K562 (cell line): ENCODE measurements at regions not wholly inside any gene's neighbourhood (a gene's known extent, or its start where the extent isn't known, plus 50 kb on each side); places are given as distances from the start of the nearest gene placed in this dataset.

Experiments
- ATAC-seq: fragments of 200-7000 bp; cut with Tn5 transposase; 3 replicates; pipeline ENCODE4 v1.9.1; 2020; ENCODE audit warnings: moderate library complexity
- BruUV-seq: library from RNA; stranded (reverse); fragments of 400-500 nt; replicated peaks from 2 replicates; lab custom pipeline; 2021; lab: Mats Ljungman, UMichigan
- CTCF ChIA-PET: fragments of 300-600 bp; formaldehyde crosslinking; extraction: SDS; loops from one replicate; lab custom pipeline; 2021; ENCODE audit warnings: low intra/inter-chr PET ratio; lab: Yijun Ruan, JAX
- POLR2A ChIA-PET: fragments of 300-600, 350-650 bp; sonication (Branson Sonifier 250); formaldehyde crosslinking; extraction: SDS; loops from one replicate; lab custom pipeline; 2021; ENCODE audit warnings: antibody characterized with exemption, inconsistent platforms; lab: Yijun Ruan, JAX
- DNase-seq, 4 experiments: peaks; one replicate each; pipeline versions ENCODE4 v3.0.0 to v3.0.0-alpha.2; 2011 to 2018; ENCODE audit warnings: low spot score in 3 of 4, mixed read lengths in 3 of 4; ENCODE audit errors: extremely low read depth in 1 of 4
- FAIRE-seq: peaks from 2 replicates; lab custom pipeline; 2011; peaks lifted over from hg19 to GRCh38; lab: Jason Lieb, UNC
- H2AFZ ChIP-seq: 2 replicates; pipeline ENCODE4 v1.6.0; 2011; ENCODE audit warnings: low read depth, low read length, control low read depth, inconsistent platforms
- H3K27ac ChIP-seq: fragments of 200-600 bp; 3 replicates; pipeline ENCODE4 v1.8.0; 2011; ENCODE audit warnings: low read depth, mild to moderate bottlenecking, control low read depth, inconsistent platforms, low read length, moderate library complexity, mixed read lengths; ENCODE audit errors: extremely low read depth
- H3K27me3 ChIP-seq, 2 experiments: fragments of 300-600 bp in 1 of 2; 2 replicates in 1 of 2; 3 replicates in 1 of 2; pipeline versions ENCODE4 v1.6.0 to v1.8.0; 2011; ENCODE audit warnings: inconsistent platforms in 2 of 2, low read length in 2 of 2, mild to moderate bottlenecking in 1 of 2, mixed read lengths in 1 of 2, moderate library complexity in 1 of 2; ENCODE audit not compliant: control insufficient read depth in 2 of 2, insufficient read depth in 2 of 2
- H3K36me3 ChIP-seq: fragments of 300-600 bp; 3 replicates; pipeline ENCODE4 v1.8.0; 2011; ENCODE audit warnings: mild to moderate bottlenecking, low read length, inconsistent platforms; ENCODE audit not compliant: control insufficient read depth, insufficient read depth
- H3K4me1 ChIP-seq, 2 experiments: fragments of 200-600 bp in 1 of 2; replicated peaks in 1 of 2; 2 replicates in 1 of 2; 3 replicates in 1 of 2; pipeline versions ENCODE4 v1.5.1 to v1.8.0; 2011; ENCODE audit warnings: inconsistent platforms in 2 of 2, low read length in 2 of 2, mild to moderate bottlenecking in 1 of 2, mixed read lengths in 1 of 2, moderate library complexity in 1 of 2; ENCODE audit not compliant: control insufficient read depth in 2 of 2, insufficient read depth in 2 of 2
- H3K4me2 ChIP-seq: 2 replicates; pipeline ENCODE4 v1.6.1; 2011; ENCODE audit warnings: low read length, control low read depth, inconsistent platforms, mixed read lengths; ENCODE audit not compliant: insufficient read depth
- H3K4me3 ChIP-seq: fragments of 200-600 bp; sonication (generic), shearing (Covaris generic); 2 replicates; pipeline ENCODE4 v1.5.1; 2016; ENCODE audit warnings: control low read depth, inconsistent platforms
- H3K79me2 ChIP-seq: fragments of 200-600 bp; 3 replicates; pipeline ENCODE4 v1.8.0; 2011; ENCODE audit warnings: low read length, inconsistent platforms; ENCODE audit not compliant: control insufficient read depth, insufficient read depth
- H3K9ac ChIP-seq, 2 experiments: 2 replicates each; pipeline versions ENCODE4 v1.6.0 to v1.6.1; 2011; ENCODE audit warnings: low read depth in 2 of 2, low read length in 2 of 2, control low read depth in 1 of 2, inconsistent platforms in 1 of 2, mild to moderate bottlenecking in 1 of 2, mixed read lengths in 1 of 2; ENCODE audit not compliant: insufficient read depth in 1 of 2
- H3K9me1 ChIP-seq: one replicate; pipeline ENCODE4 v1.6.0; 2011; ENCODE audit warnings: inconsistent platforms, mild to moderate bottlenecking, low read length, moderate library complexity; ENCODE audit not compliant: control insufficient read depth, insufficient read depth
- H3K9me3 ChIP-seq: replicated peaks from 2 replicates; pipeline ENCODE4 v1.5.1; 2011; ENCODE audit warnings: low read depth, low read length, inconsistent platforms; ENCODE audit not compliant: control insufficient read depth, insufficient read depth
- H4K20me1 ChIP-seq: replicated peaks from 2 replicates; pipeline ENCODE4 v1.6.1; 2011; ENCODE audit warnings: low read length, inconsistent platforms, mixed read lengths; ENCODE audit not compliant: control insufficient read depth, insufficient read depth
- FOXM1 ChIP-seq, 2 experiments: fragments of 450-650 bp in 1 of 2; sonication (generic) in 1 of 2; formaldehyde crosslinking in 1 of 2; IDR thresholded peaks; 2 replicates each; pipeline versions ENCODE4 v1.6.1 to v1.9.0; 2017 to 2022; ENCODE audit warnings: low read depth in 2 of 2, mild to moderate bottlenecking in 2 of 2, missing genetic modification reagents in 1 of 2, moderate library complexity in 1 of 2
- HMG20B ChIP-seq: fragments of 250-450 bp; sonication (Bioruptor Pico); IDR thresholded peaks from 2 replicates; pipeline ENCODE4 v1.5.0; 2021; ENCODE audit warnings: mild to moderate bottlenecking
- NCOR1 ChIP-seq: fragments of 450-650 bp; IDR thresholded peaks from 2 replicates; pipeline ENCODE4 v1.6.1; 2016; ENCODE audit warnings: mild to moderate bottlenecking, moderate library complexity
- NFIC ChIP-seq: fragments of 450-650 bp; IDR thresholded peaks from 2 replicates; pipeline ENCODE4 v1.6.1; 2017; ENCODE audit warnings: mild to moderate bottlenecking, inconsistent platforms
- NR2C1 ChIP-seq, 2 experiments: fragments of 450-650 bp; IDR thresholded peaks; 2 replicates each; pipeline ENCODE4 v1.6.1; 2017; ENCODE audit warnings: mild to moderate bottlenecking in 2 of 2, antibody characterized with exemption in 1 of 2, inconsistent platforms in 1 of 2, missing compliant biosample characterization in 1 of 2, missing genetic modification characterization in 1 of 2
- TEAD4 ChIP-seq, 2 experiments: sonication (generic) in 1 of 2; formaldehyde crosslinking in 1 of 2; IDR thresholded peaks; 2 replicates each; pipeline versions ENCODE4 v1.6.1 to v1.8.0; 2012 to 2022; ENCODE audit warnings: borderline replicate concordance in 1 of 2, inconsistent platforms in 1 of 2, low read length in 1 of 2, mild to moderate bottlenecking in 1 of 2, missing genetic modification reagents in 1 of 2
- ZC3H8 ChIP-seq: fragments of 450-650 bp; IDR thresholded peaks from 2 replicates; pipeline ENCODE4 v1.6.1; 2017
- ZNF143 ChIP-seq: sonication (generic); formaldehyde crosslinking; IDR thresholded peaks from 2 replicates; pipeline ENCODE4 v1.9.0; 2022; ENCODE audit warnings: mild to moderate bottlenecking, missing genetic modification reagents
- ZNF316 ChIP-seq: fragments of 450-650 bp; IDR thresholded peaks from 2 replicates; pipeline ENCODE4 v1.6.1; 2016
- ZNF507 ChIP-seq: conservative IDR thresholded peaks from 2 replicates; pipeline ENCODE4 v1.6.1; 2017; ENCODE audit warnings: missing genetic modification characterization, missing compliant biosample characterization
- WGBS: fragments of 100-300 bp; shearing (Covaris generic); methylation state at CpG from one replicate; pipeline ENCODE4 v1.1.6; 2016; ENCODE audit warnings: low coverage, mixed read lengths; ENCODE audit not compliant: insufficient coverage; ENCODE audit errors: missing lambda C conversion rate; 5-methylcytosine and 5-hydroxymethylcytosine counted together
- in situ Hi-C: fragments of 300-500 bp; cut with MboI; formaldehyde crosslinking; loops from 4 replicates; pipeline ENCODE4 v1.15.0; 2018; ENCODE audit warnings: inconsistent platforms, mixed read lengths
- intact Hi-C: fragments of 100-400 bp; cut with micrococcal nuclease; formaldehyde crosslinking; loops from 2 replicates; pipeline ENCODE4 v1.14.2; 2022
- TF ChIP-seq, protein P1 (sequence below): fragments of 250-450 bp; sonication (Bioruptor Pico); IDR thresholded peaks from 2 replicates; pipeline ENCODE4 v1.8.0; 2022; ENCODE audit warnings: moderate library complexity, mild to moderate bottlenecking, inconsistent platforms
- TF ChIP-seq, protein P2 (sequence below): fragments of 250-450 bp; sonication (Bioruptor Pico); IDR thresholded peaks from 2 replicates; pipeline ENCODE4 v1.9.0; 2021; ENCODE audit warnings: mild to moderate bottlenecking, inconsistent platforms
- TF ChIP-seq, protein P3 (sequence below): fragments of 450-650 bp; IDR thresholded peaks from 2 replicates; pipeline ENCODE4 v1.6.1; 2016; ENCODE audit warnings: low read depth, mild to moderate bottlenecking, moderate library complexity

DNA sequence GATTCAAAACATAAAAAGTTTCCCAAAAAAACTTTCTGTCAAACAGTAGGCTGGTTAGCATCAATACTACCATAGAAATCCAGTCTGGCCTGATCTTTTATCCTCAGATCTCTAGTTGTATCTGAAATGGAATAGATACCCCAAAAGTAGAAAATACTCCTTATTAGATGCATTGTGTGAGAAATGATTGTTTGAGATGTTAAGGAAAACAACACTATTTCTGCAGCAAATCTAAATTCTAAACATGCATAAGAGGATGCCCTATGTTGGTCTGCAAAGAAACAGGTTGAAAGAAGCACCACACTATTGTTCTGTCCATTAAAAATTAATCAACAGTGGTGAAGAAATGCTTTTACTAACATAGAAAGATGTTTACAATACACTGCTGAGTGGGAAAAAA, 121.0 kb downstream of the NPY start (continued):
- TF ChIP-seq, protein P1, sequence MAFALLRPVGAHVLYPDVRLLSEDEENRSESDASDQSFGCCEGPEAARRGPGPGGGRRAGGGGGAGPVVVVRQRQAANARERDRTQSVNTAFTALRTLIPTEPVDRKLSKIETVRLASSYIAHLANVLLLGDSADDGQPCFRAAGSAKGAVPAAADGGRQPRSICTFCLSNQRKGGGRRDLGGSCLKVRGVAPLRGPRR: no peak
- TF ChIP-seq ZNF507 (tag) (no peak), FOXM1 (IDR thresholded peaks at IDR 0.05; ENCODE audit: low read depth) (no peak), FOXM1 (CRISPR knock-in tag; IDR thresholded peaks at IDR 0.05; ENCODE audit: low read depth) (no peak), ZC3H8 (no peak), NCOR1 (no peak)

DNA sequence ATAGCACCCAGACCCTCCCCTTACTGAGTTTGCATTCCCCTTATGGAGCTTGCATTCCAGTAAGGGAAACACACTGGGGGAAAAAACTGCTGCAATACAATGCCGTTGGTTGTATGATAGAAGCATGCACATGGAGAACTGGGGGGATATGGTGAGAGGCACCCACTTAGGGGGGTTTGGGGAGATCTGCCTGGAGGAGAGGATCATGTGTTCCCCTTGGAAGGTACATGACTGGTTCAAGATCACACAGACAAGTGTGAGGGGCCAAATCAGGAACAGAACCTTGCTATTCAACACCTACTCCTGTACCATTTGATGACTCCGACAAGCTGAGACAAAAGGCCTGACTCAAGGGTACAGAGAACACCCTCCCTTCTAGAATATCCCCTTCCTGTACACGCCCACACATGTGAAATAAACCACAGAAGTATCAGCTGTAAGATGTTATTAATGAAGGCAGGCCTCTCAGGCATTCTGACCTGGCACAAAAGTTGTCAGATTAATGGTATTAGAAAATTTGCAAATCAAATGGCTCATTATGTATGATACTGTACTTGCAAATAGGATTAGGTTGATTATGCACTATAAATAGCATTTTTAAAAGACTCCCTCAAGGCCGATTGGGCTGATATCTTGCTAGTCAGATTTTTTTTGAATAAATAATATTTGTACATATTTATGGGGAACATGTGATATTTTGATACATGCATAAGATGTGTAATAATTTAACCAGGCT, 122.2 kb downstream of the NPY start:
- TF ChIP-seq NFIC (no peak), NR2C1 (IDR thresholded peaks at IDR 0.05) (no peak), NR2C1 (tag; IDR thresholded peaks at IDR 0.05) (no peak), ZNF143 (CRISPR knock-in tag) (no peak), ZNF316 (no peak), HMG20B (CRISPR knock-in tag) (no peak), TEAD4 (IDR thresholded peaks at IDR 0.05; ENCODE audit: low read length) (no peak), TEAD4 (CRISPR knock-in tag; IDR thresholded peaks at IDR 0.05; ENCODE audit: borderline replicate concordance) (no peak)
- TF ChIP-seq, protein P2, sequence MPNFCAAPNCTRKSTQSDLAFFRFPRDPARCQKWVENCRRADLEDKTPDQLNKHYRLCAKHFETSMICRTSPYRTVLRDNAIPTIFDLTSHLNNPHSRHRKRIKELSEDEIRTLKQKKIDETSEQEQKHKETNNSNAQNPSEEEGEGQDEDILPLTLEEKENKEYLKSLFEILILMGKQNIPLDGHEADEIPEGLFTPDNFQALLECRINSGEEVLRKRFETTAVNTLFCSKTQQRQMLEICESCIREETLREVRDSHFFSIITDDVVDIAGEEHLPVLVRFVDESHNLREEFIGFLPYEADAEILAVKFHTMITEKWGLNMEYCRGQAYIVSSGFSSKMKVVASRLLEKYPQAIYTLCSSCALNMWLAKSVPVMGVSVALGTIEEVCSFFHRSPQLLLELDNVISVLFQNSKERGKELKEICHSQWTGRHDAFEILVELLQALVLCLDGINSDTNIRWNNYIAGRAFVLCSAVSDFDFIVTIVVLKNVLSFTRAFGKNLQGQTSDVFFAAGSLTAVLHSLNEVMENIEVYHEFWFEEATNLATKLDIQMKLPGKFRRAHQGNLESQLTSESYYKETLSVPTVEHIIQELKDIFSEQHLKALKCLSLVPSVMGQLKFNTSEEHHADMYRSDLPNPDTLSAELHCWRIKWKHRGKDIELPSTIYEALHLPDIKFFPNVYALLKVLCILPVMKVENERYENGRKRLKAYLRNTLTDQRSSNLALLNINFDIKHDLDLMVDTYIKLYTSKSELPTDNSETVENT: no peak
- TF ChIP-seq, protein P3, sequence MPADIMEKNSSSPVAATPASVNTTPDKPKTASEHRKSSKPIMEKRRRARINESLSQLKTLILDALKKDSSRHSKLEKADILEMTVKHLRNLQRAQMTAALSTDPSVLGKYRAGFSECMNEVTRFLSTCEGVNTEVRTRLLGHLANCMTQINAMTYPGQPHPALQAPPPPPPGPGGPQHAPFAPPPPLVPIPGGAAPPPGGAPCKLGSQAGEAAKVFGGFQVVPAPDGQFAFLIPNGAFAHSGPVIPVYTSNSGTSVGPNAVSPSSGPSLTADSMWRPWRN: no peak
- Histone ChIP-seq H3K27me3 (peaks cover 0 to 2% of the 10 kb centered on the region in 2 experiments; a peak in 3 of 5 replicates), H3K9me1 (no peaks in the 10 kb centered on the region), H3K4me3 (no peak overlapping the region), H3K9ac (no peak overlapping the region), H3K4me2 (no peak overlapping the region), H3K27ac (no peak overlapping the region), H3K79me2 (no peaks in the 10 kb centered on the region), H2AFZ (no peak overlapping the region), H3K4me1 (no peaks in the 10 kb centered on the region), H4K20me1 (no peaks in the 10 kb centered on the region), H3K36me3 (no peaks in the 10 kb centered on the region), H3K9me3 (no peaks in the 10 kb centered on the region)
- in situ Hi-C loops (no loop called here), intact Hi-C loops (loop anchor here (5.0 kb wide), 1 partner anchor 261 kb away; no protein-coding TSS in a partner anchor)
- CTCF ChIA-PET: no interaction called here
- 2% methylated on average over 4 of the region's 4 CpGs for WGBS
- ATAC-seq: no peak
- no peak for FAIRE-seq
- POLR2A ChIA-PET: no interaction called here
- no peak for DNase-seq
- BruUV-seq: no TSS peak
